Fibroblast of pulmonary artery (primary cell): ENCODE measurements at regions not wholly inside any gene's neighbourhood (a gene's known extent, or its start where the extent isn't known, plus 50 kb on each side); places are given as distances from the start of the nearest gene placed in this dataset.

Experiments used
- DNase-seq: peaks from one replicate; pipeline ENCODE4 v3.0.0-alpha.2; 2010; ENCODE audit warnings: low read depth
- H3K4me3 ChIP-seq: replicated peaks from 2 replicates; pipeline ENCODE4 v1.5.1; 2011; ENCODE audit warnings: low read depth, mild to moderate bottlenecking, control low read depth, low read length, moderate library complexity
- TF ChIP-seq, protein P1 (sequence below): IDR thresholded peaks from 2 replicates; pipeline ENCODE4 v1.5.1; 2011; ENCODE audit warnings: mild to moderate bottlenecking, control low read depth, low read length, inconsistent platforms; ENCODE audit errors: missing control alignments

DNA sequence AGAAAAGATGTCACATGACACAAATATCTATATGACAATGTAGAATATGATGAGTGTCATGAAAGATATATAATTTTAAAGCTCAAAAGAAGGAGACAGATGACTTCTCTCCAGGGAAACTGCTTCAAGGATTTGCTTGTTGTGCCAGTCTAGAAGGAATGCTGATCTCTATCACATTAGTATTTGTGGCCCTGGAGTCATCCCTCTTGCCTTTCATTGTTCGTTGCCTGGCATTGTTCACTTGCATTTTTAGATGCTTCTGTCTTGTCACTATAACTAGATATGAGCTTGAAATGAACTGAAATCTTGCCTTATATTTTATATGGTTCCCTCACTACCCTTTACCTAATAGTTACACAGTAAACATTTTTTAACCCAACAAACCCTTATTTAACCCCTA is 207.5 kb downstream of the ZNF608 start:
- TF ChIP-seq, protein P1, sequence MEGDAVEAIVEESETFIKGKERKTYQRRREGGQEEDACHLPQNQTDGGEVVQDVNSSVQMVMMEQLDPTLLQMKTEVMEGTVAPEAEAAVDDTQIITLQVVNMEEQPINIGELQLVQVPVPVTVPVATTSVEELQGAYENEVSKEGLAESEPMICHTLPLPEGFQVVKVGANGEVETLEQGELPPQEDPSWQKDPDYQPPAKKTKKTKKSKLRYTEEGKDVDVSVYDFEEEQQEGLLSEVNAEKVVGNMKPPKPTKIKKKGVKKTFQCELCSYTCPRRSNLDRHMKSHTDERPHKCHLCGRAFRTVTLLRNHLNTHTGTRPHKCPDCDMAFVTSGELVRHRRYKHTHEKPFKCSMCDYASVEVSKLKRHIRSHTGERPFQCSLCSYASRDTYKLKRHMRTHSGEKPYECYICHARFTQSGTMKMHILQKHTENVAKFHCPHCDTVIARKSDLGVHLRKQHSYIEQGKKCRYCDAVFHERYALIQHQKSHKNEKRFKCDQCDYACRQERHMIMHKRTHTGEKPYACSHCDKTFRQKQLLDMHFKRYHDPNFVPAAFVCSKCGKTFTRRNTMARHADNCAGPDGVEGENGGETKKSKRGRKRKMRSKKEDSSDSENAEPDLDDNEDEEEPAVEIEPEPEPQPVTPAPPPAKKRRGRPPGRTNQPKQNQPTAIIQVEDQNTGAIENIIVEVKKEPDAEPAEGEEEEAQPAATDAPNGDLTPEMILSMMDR, result no peak
- no peak overlapping the region for H3K4me3 ChIP-seq
- no peak for DNase-seq

DNA sequence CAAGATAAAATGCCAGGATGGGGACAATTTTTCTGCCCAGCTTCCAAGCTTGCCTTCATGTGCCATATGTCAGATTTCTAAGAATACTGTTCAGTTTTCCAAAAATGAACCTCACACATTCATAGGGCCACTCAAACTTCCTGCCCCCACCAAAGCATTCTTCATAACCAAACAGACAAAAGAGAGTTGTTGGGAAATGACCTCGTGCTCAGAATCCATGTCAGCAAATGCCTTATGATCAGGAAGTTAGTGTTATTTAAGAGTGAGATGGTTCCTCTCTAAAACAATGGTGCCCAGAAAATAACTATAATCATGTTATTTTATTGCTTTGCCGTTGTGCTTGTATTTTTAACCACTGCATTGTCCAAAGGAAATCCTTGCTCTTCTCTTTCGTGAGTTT is 208.2 kb downstream of the ZNF608 start:
- no peak overlapping the region for H3K4me3 ChIP-seq
- peak; percentile 59 for DNase-seq
- TF ChIP-seq, protein P1, result no peak

DNA sequence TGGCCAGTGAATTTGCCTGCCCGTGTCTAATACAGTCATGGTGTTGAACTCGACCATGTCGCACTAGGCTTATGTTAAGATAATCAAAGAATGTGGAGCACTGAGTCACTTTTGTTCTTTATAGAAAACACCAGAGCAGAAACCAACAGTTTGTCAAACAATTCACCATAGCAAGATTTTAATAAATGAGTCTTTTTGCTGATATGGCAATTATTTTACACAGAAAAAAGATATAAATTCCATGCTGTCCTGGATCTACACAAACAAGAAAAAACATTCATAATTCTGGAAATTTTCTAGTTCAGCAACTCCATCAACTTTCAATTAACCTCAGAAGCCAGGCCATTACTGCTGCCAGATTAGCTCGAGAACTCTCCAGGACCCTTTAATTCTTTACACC is 208.9 kb downstream of the ZNF608 start:
- DNase-seq, result no peak
- TF ChIP-seq, protein P1, result no peak
- no peak overlapping the region for H3K4me3 ChIP-seq

DNA sequence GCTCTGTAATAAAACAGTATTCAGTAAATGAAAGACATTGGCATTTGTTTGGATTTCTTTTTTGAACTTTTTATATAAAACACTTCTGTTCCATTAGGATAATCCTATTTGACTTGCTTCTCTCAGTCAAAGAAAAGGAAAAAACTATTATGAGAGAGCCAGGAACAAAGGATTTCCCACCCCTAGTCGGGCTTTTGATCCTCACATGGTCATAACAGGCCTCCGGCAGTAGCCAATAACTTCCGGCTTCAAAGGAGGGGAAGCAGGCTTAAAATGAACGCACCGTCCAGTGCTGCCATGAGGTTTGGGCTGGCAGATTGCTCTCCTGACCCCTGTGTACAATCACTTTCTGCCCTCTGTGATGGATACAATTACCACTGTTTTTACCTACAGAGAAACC is 209.3 kb downstream of the ZNF608 start:
- DNase-seq, result no peak
- H3K4me3 ChIP-seq, result no peak overlapping the region
- TF ChIP-seq, protein P1, result no peak

DNA sequence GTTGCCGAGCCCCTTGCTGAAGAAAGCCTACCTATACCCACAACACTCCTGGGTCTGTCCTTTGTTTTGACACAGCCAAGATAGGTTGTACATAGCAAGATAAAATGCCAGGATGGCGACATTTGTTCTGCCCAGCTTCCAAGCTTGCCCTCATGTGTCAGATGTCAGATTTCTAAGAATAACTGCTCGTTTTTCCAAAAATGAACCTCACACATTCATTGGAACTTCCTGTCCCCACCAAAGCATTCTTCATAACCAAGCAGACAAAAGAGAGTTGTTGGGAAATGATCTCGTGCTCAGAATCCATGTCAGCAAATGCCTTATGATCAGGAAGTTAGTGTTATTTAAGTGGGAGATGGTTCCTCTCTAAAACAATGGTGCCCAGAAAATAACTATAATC is 210.1 kb downstream of the ZNF608 start:
- TF ChIP-seq, protein P1, result no peak
- no peak overlapping the region for H3K4me3 ChIP-seq
- DNase-seq, result peak; percentile 86

DNA sequence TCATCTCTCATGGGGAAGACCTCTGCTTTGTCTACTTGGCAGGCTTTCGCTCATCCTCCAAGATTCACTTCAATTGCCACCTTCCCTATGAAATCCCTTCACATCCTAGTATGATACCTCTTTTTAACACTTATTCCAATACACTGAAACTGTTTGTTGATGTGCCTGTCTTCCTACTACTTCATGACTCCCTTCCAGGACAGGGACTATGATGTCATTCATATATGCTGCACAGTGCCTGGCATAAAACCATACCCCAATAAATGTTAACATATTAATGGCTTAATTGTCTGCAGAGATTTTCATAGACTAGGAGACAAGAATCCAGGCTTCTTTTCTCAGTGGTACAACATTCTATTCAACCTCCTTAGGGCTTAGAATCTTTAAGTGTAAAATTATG is 215.5 kb downstream of the ZNF608 start:
- TF ChIP-seq, protein P1, result no peak
- no peak for DNase-seq
- H3K4me3 ChIP-seq, result no peak overlapping the region

DNA sequence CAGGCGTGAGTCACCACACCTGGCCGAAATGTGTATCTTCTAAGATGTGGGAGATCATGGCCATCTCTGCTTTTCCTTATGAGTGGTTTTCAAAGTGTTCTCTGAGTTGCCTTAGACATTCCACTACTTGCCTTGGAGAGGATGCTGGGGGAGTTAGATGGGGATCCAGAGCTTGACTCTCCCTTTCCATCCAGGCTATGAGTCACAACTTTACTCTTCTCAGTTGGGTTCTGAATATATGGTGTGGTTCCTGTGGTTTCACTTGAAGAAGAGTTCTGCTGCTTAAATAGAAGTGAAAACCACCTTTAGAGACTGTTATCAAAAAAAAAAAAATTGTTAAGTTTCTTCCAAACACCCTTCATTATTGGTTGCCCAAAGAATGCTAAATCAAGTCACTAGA is 217.6 kb downstream of the ZNF608 start:
- DNase-seq, result no peak
- H3K4me3 ChIP-seq, result no peak overlapping the region
- TF ChIP-seq, protein P1, result no peak
